WTC11 (cell line): ENCODE measurements at regions not wholly inside any gene's neighbourhood (a gene's known extent, or its start where the extent isn't known, plus 50 kb on each side); places are given as distances from the start of the nearest gene placed in this dataset.

Experiments used
- ATF1 ChIP-seq: sonication (generic); formaldehyde crosslinking; IDR thresholded peaks from 2 replicates; pipeline ENCODE4 v1.8.1; 2023; ENCODE audit warnings: mild to moderate bottlenecking, moderate library complexity, missing genetic modification reagents
- CREB1 ChIP-seq: sonication (generic); formaldehyde crosslinking; IDR thresholded peaks from 2 replicates; pipeline ENCODE4 v1.8.0; 2023; ENCODE audit warnings: mild to moderate bottlenecking, missing genetic modification reagents
- CREM ChIP-seq: sonication (generic); formaldehyde crosslinking; IDR thresholded peaks from 2 replicates; pipeline ENCODE4 v1.8.1; 2022; ENCODE audit warnings: mild to moderate bottlenecking, missing genetic modification reagents, moderate library complexity
- CTCF ChIP-seq: fragments of 200-600 bp; IDR thresholded peaks from 2 replicates; pipeline ENCODE4 v1.8.0; 2022; ENCODE audit warnings: antibody characterized with exemption
- GABPB1 ChIP-seq: sonication (generic); formaldehyde crosslinking; IDR thresholded peaks from 2 replicates; pipeline ENCODE4 v1.8.1; 2023; ENCODE audit warnings: mild to moderate bottlenecking, missing genetic modification reagents
- NR2C2 ChIP-seq: sonication (generic); formaldehyde crosslinking; IDR thresholded peaks from 2 replicates; pipeline ENCODE4 v1.8.0; 2022; ENCODE audit warnings: mild to moderate bottlenecking, missing genetic modification reagents
- ZNF416 ChIP-seq: fragments of 250-450 bp; sonication (Bioruptor Pico); IDR thresholded peaks from 2 replicates; pipeline ENCODE4 v1.9.0; 2021; ENCODE audit warnings: mild to moderate bottlenecking, inconsistent platforms
- ZNF423 ChIP-seq: fragments of 250-450 bp; sonication (Bioruptor Pico); IDR thresholded peaks from 2 replicates; pipeline ENCODE4 v2.1.2; 2022; ENCODE audit warnings: mild to moderate bottlenecking, moderate library complexity

DNA sequence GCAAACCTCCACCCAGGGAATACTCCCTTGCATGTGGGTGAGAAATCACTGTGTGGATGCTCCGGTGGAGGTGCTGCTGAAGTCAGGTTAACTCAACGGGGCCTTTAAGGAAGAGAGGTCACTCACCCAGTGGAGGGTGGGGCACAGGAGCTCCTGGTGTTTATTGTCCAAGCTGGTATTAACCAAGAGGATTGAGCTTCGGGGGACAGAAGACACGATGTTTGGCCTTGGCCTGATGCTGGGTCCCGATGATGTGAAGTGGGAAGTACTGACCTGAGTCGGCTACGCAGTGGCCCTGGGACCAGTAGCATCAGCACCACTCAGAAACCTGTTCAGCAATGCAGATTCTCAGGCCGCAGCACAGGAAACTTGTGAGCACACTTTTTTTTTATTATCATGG, 85.7 kb upstream of the WASF3 start:
- TF ChIP-seq NR2C2, result no peak
- TF ChIP-seq ZNF416 (CRISPR knock-in tag), result no peak
- no peak for TF ChIP-seq ATF1 (CRISPR knock-in tag)
- TF ChIP-seq CTCF, result no peak
- no peak for TF ChIP-seq CREM (CRISPR knock-in tag)
- TF ChIP-seq CREB1 (CRISPR knock-in tag), result no peak
- TF ChIP-seq GABPB1 (CRISPR knock-in tag), result no peak
- no peak for TF ChIP-seq ZNF423 (CRISPR knock-in tag)
